Jurkat, Clone E6-1 (cell line): ENCODE measurements at regions not wholly inside any gene's neighbourhood (a gene's known extent, or its start where the extent isn't known, plus 50 kb on each side); places are given as distances from the start of the nearest gene placed in this dataset.

ENCODE experiments used
- DNase-seq: peaks from one replicate; pipeline ENCODE4 v3.0.0-alpha.2; 2011; ENCODE audit warnings: low read depth, low spot score
- H3K4me3 ChIP-seq: 2 replicates; pipeline ENCODE4 v1.5.1; 2011; ENCODE audit warnings: mild to moderate bottlenecking, low read length, control low read depth, moderate library complexity

DNA sequence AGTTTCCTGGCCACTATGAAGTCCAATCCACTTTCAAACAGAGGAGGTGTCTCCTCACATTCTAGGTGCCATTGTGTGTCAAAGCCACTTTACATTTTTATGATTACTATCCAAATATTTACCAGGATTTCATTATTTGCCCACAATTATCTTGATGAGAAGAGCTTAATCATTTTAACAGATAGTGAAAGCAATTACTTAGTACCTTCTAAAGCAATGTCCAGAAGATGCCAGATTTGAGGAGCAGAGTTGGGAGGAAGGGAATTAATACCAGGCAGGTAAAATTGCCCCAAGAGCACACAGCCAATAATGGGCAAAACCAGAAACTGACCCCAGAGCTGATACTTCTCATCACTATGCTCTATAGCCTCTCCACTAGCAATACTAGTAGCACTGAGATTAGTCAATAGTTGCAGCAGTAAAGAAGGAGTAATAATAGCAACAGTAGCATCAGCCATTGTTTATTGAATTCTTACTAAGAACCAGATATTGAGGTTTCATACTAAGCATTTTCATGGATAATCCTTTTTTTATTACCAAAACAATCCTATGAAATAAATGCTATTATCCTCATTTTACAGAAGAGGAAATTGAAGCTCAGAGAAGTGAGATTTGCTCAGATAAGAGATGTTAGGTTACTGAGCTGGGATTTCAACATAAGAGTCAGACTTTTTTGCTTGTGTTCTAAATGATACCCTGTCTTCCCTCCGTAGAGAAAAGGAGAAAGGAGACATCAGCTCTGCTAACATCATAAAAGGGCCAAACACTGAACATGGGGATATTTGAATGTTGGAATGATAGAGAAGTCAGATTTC, 509.3 kb upstream of the CFAP20DC start:
- no peak for DNase-seq
- H3K4me3 ChIP-seq: no peak overlapping the region

GRCh38 chr3:59555593-59556315, 505.9 kb upstream of the CFAP20DC start:
- H3K4me3 ChIP-seq: no peak overlapping the region
- DNase-seq: no peak

- H3K4me3 ChIP-seq: no peak overlapping the region
- no peak for DNase-seq
Observed at GRCh38 chr3:59553076-59553475, 503.3 kb upstream of the CFAP20DC start.

- H3K4me3 ChIP-seq: no peak overlapping the region
- no peak for DNase-seq
Observed at GRCh38 chr3:59551834-59552233, 502.0 kb upstream of the CFAP20DC start.

- DNase-seq: no peak
- no peak overlapping the region for H3K4me3 ChIP-seq
Observed at GRCh38 chr3:59549962-59550361, 500.1 kb upstream of the CFAP20DC start.

GRCh38 chr3:59547874-59548273, 498.0 kb upstream of the CFAP20DC start:
- no peak overlapping the region for H3K4me3 ChIP-seq
- DNase-seq: no peak

GRCh38 chr3:59546522-59546921, 496.7 kb upstream of the CFAP20DC start:
- no peak overlapping the region for H3K4me3 ChIP-seq
- DNase-seq: no peak

- DNase-seq: no peak
Observed at GRCh38 chr3:59545374-59545773, 495.5 kb upstream of the CFAP20DC start.

DNA sequence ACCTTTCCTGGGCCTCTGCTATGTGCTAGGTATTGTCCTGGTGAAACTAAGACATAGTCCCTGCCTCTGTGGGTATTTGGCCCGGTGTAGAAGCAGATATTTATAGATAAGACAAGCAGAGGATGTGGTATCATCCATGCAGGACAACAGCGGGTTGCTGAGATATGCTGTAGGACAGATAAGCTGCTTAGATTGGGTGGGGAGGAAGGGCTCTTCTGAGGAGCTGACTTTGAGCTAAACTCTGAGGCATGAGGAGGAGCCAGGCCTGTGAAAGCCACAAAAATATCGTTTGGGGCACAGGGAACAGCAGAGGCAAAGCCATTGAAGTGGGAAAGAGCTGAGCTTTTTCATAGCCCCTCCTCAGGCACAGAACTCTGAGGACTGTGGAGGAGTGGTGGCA, 492.5 kb upstream of the CFAP20DC start:
- no peak overlapping the region for H3K4me3 ChIP-seq
- DNase-seq: peak; percentile 79

More at GRCh38 chr3:59545374-59545773, 495.5 kb upstream of the CFAP20DC start:
- H3K4me3 ChIP-seq: no peak overlapping the region

- no peak overlapping the region for H3K4me3 ChIP-seq
- no peak for DNase-seq
Observed at GRCh38 chr3:59540696-59541095, 490.9 kb upstream of the CFAP20DC start.

GRCh38 chr3:59540241-59540640, 490.4 kb upstream of the CFAP20DC start:
- DNase-seq: no peak

DNA sequence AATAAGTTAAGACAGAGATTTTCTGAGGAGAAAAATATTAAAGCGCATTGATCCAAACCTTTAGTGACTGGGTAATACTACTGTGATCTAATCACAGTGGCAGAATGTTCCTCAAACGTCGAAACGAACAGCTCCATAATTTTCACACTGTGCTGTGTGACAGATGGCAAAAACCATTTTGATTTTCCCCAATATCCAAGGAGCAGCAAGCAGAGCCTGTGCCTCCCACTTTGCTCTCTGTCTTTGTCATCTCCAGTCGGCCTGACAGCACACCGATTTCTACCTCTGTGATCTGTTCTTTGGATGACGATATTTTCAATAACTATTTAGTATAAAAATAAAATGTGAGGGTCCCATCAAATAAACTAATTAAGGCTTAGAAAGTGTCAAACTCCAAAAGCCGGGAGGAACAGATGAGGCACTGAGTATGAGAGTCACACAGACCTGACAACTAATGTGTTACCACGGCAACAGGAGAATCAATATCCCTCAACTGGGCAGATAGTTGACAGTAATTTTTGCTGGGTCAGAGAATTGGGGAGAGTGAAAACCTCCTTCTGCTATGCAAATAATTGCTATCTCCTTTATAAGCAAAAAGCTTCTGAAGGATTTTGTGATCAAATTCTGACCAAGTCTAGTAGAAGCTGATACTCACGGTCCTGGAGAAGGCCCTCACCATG, 489.1 kb upstream of the CFAP20DC start:
- no peak for DNase-seq
- no peak overlapping the region for H3K4me3 ChIP-seq

More at GRCh38 chr3:59540241-59540640, 490.4 kb upstream of the CFAP20DC start:
- no peak overlapping the region for H3K4me3 ChIP-seq

DNA sequence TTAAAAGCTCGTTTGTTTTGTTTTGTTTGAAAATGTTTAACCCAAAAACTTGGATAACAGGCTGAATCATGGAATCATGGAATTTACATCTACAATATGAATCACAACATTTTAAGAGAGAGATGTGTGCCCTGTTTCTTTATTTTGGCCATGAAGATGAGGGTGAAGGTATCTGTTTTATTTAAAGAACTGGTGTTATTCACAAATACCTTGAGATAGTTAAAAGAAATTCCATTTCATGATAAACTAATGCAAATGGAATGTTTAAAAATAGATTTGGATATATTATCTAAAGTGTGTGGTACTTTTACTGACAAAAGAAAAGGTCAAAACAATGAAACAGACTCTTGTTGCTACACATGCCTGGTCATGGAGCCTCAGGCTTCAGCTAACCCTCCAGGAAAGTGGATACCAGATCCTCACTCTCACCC, 486.0 kb upstream of the CFAP20DC start:
- DNase-seq: no peak
- no peak overlapping the region for H3K4me3 ChIP-seq

DNA sequence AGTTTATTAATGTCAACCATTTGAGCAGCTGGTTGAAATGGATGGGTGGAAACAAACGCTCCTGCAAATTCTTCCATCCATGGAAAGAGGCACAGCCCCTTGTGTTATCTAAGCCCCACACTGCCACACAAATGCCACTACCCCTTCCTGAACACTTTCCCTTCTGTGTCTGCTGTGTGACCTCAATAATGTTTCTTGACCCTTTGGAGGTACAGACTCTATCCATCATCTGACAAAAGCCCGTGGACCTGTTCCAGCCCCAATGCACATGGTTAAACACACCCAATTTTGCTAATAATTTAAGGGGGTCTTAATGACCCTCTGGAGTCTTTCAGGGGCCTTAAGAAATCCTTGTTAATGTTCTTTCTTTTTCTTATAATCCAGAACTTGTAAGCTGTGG, 482.2 kb upstream of the CFAP20DC start:
- no peak overlapping the region for H3K4me3 ChIP-seq
- no peak for DNase-seq

DNA sequence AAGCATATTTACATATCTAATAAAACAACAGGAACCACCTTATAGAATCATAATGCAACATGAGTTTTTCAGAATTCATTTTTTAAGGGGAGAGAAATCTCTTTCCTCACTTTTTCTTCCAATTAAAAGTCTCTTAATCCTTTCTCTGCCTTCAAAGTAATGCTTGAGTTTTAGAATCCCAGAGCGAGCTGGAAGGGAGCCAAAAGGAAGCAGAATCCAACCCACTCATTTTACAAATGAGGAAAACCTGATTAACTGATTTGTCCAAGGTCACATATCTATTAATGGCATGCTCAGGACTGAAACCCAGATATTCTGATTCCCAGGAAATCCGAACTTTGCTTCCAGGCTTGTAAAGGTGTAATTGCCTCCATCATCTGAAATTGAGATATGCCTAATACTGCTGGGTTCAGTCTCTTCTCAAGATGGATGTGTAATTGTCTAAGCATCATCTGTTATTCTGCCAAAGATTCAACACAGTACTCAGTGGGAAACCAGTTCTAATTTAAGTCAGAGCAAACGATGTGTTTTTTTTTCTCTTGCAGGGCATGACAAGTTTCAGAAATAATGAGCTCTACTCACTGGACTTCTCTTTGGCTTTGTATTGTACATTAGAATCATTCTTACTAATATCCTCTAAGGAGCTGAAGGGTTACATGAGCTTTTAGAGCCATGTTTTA, 481.4 kb upstream of the CFAP20DC start:
- no peak for DNase-seq
- no peak overlapping the region for H3K4me3 ChIP-seq

- DNase-seq: no peak
- no peak overlapping the region for H3K4me3 ChIP-seq
Observed at GRCh38 chr3:59528251-59528650, 478.4 kb upstream of the CFAP20DC start.

DNA sequence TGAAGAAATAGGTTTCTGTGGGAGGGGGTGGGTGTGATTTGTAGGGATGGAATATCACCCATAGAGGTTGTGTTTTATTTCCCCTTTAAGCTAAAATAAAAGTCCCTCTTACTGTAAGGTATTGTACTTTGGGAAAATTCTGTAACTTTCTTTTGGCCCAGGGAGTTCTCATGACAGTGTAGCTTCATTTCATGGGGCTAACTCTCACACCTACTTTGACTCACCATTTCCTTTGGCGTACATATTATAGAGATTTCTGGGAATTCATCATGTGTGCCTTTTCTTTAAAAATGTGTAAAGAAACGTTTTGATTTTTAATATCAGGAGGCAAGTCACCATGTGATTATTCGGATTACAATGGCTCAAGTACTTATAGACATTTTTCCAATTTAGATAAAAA, 477.7 kb upstream of the CFAP20DC start:
- no peak for DNase-seq

DNA sequence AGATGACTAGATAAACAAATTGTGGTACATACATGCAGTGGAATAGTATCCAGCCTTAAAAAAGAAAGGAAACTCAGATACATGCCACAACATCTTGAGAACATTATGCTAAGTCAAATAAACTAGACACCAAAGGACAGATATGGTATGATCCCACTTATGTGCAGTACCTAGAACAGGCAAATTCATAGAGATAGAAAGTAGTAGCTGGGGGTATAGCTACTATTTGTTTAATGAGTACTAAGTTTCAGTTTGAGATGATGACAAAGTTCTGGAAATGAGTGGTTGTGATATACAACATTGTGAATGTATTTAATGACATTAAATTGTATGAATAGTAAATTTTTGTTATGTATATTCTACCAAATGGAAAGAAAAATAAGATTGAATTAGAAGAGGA, 477.2 kb upstream of the CFAP20DC start:
- no peak overlapping the region for H3K4me3 ChIP-seq
- DNase-seq: no peak

More for the DNA sequence above, 477.7 kb upstream of the CFAP20DC start:
- no peak overlapping the region for H3K4me3 ChIP-seq

GRCh38 chr3:59522550-59522949, 472.7 kb upstream of the CFAP20DC start:
- no peak overlapping the region for H3K4me3 ChIP-seq
- DNase-seq: no peak
